ENCODE measurements at regions not wholly inside any gene's neighbourhood (a gene's known extent, or its start where the extent isn't known, plus 50 kb on each side); places are given as distances from the start of the nearest gene placed in this dataset.
"Not testable (repeated sequence)": the region's sequence is repeated elsewhere in the genome, so short reads cannot be mapped to it uniquely, and the experiment has no call there.

- TF ChIP-seq SP1 (IDR thresholded peaks at IDR 0.05) (no peak), CTBP1 (IDR thresholded peaks at IDR 0.05; ENCODE audit: borderline replicate concordance) (no peak), BHLHE40 (IDR thresholded peaks at IDR 0.05; ENCODE audit: borderline replicate concordance) (no peak), NFRKB (IDR thresholded peaks at IDR 0.05) (no peak), HDGF (IDR thresholded peaks at IDR 0.05; ENCODE audit: borderline replicate concordance) (no peak), ARNT (IDR thresholded peaks at IDR 0.05) (no peak), LEF1 (IDR thresholded peaks at IDR 0.05; ENCODE audit: borderline replicate concordance) (no peak), FOXA1 (IDR thresholded peaks at IDR 0.05) (no peak), TARDBP (IDR thresholded peaks at IDR 0.05) (no peak), SUZ12 (IDR thresholded peaks at IDR 0.05) (no peak), L3MBTL2 (conservative IDR thresholded peaks at IDR 0.05) (no peak), ZNF384 (IDR thresholded peaks at IDR 0.05) (no peak), FOXM1 (IDR thresholded peaks at IDR 0.05; ENCODE audit: borderline replicate concordance) (no peak), FOXK2 (IDR thresholded peaks at IDR 0.05) (no peak), ELF4 (IDR thresholded peaks at IDR 0.05) (no peak)
- DNase-seq (ENCODE audit: extremely low spot score): no peak
- CTCF ChIA-PET: no interaction called here
- POLR2A ChIA-PET: no interaction called here
Observed at GRCh38 chr2:13308989-13309388, 592.3 kb downstream of the TRIB2 start.

- CTCF ChIA-PET: no interaction called here
- TF ChIP-seq HDGF (IDR thresholded peaks at IDR 0.05; ENCODE audit: borderline replicate concordance): no peak
- TF ChIP-seq FOXA1 (IDR thresholded peaks at IDR 0.05): no peak
- no peak for TF ChIP-seq PKNOX1 (IDR thresholded peaks at IDR 0.05)
- TF ChIP-seq SUZ12 (IDR thresholded peaks at IDR 0.05): no peak
- no peak for TF ChIP-seq FOXK2 (IDR thresholded peaks at IDR 0.05)
- no peak for TF ChIP-seq NFRKB (IDR thresholded peaks at IDR 0.05)
- POLR2A ChIA-PET: no interaction called here
- no peak for DNase-seq (ENCODE audit: extremely low spot score)
Observed at GRCh38 chr2:13332060-13332459, 615.3 kb downstream of the TRIB2 start.

GRCh38 chr2:13334071-13334470 lies 617.3 kb downstream of the TRIB2 start:
- POLR2A ChIA-PET; CTCF ChIA-PET; DNase-seq (ENCODE audit: extremely low spot score): not testable (repeated sequence)

- POLR2A ChIA-PET: no interaction called here
- CTCF ChIA-PET: no interaction called here
- TF ChIP-seq FOXA1 (IDR thresholded peaks at IDR 0.05): no peak
- TF ChIP-seq PKNOX1 (IDR thresholded peaks at IDR 0.05): no peak
- TF ChIP-seq TARDBP (IDR thresholded peaks at IDR 0.05): no peak
- TF ChIP-seq HDGF (IDR thresholded peaks at IDR 0.05; ENCODE audit: borderline replicate concordance): no peak
- no peak for TF ChIP-seq BHLHE40 (IDR thresholded peaks at IDR 0.05; ENCODE audit: borderline replicate concordance)
- TF ChIP-seq ELF4 (IDR thresholded peaks at IDR 0.05): no peak
- TF ChIP-seq L3MBTL2 (conservative IDR thresholded peaks at IDR 0.05): no peak
- TF ChIP-seq SUZ12 (IDR thresholded peaks at IDR 0.05): no peak
- TF ChIP-seq CTBP1 (IDR thresholded peaks at IDR 0.05; ENCODE audit: borderline replicate concordance): no peak
- no peak for TF ChIP-seq ZNF384 (IDR thresholded peaks at IDR 0.05)
- no peak for DNase-seq (ENCODE audit: extremely low spot score)
Observed at GRCh38 chr2:13334545-13334944, 617.8 kb downstream of the TRIB2 start.

- DNase-seq (ENCODE audit: extremely low spot score): no peak
- POLR2A ChIA-PET: no interaction called here
- TF ChIP-seq ARNT (IDR thresholded peaks at IDR 0.05) (no peak), BHLHE40 (IDR thresholded peaks at IDR 0.05; ENCODE audit: borderline replicate concordance) (no peak), ELF4 (IDR thresholded peaks at IDR 0.05) (no peak), FOXA1 (IDR thresholded peaks at IDR 0.05) (no peak), PKNOX1 (IDR thresholded peaks at IDR 0.05) (no peak), SP1 (IDR thresholded peaks at IDR 0.05) (no peak), CTBP1 (IDR thresholded peaks at IDR 0.05; ENCODE audit: borderline replicate concordance) (no peak), FOXK2 (IDR thresholded peaks at IDR 0.05) (no peak), ZNF384 (IDR thresholded peaks at IDR 0.05) (no peak), SUZ12 (IDR thresholded peaks at IDR 0.05) (no peak), LEF1 (IDR thresholded peaks at IDR 0.05; ENCODE audit: borderline replicate concordance) (no peak), NFRKB (IDR thresholded peaks at IDR 0.05) (no peak), FOXM1 (IDR thresholded peaks at IDR 0.05; ENCODE audit: borderline replicate concordance) (no peak), TARDBP (IDR thresholded peaks at IDR 0.05) (no peak), HDGF (IDR thresholded peaks at IDR 0.05; ENCODE audit: borderline replicate concordance) (no peak), L3MBTL2 (conservative IDR thresholded peaks at IDR 0.05) (no peak)
- CTCF ChIA-PET: no interaction called here
Observed at GRCh38 chr2:13335862-13336535, 619.3 kb downstream of the TRIB2 start.

GRCh38 chr2:13351068-13351467 lies 634.3 kb downstream of the TRIB2 start:
- DNase-seq (ENCODE audit: extremely low spot score): no peak
- TF ChIP-seq FOXK2 (IDR thresholded peaks at IDR 0.05): no peak
- TF ChIP-seq BHLHE40 (IDR thresholded peaks at IDR 0.05; ENCODE audit: borderline replicate concordance): no peak
- TF ChIP-seq HDGF (IDR thresholded peaks at IDR 0.05; ENCODE audit: borderline replicate concordance): no peak
- no peak for TF ChIP-seq L3MBTL2 (conservative IDR thresholded peaks at IDR 0.05)
- TF ChIP-seq ZNF384 (IDR thresholded peaks at IDR 0.05): no peak
- no peak for TF ChIP-seq NFRKB (IDR thresholded peaks at IDR 0.05)
- no peak for TF ChIP-seq ELF4 (IDR thresholded peaks at IDR 0.05)
- no peak for TF ChIP-seq LEF1 (IDR thresholded peaks at IDR 0.05; ENCODE audit: borderline replicate concordance)
- no peak for TF ChIP-seq FOXA1 (IDR thresholded peaks at IDR 0.05)
- TF ChIP-seq TARDBP (IDR thresholded peaks at IDR 0.05): no peak
- TF ChIP-seq PKNOX1 (IDR thresholded peaks at IDR 0.05): no peak
- no peak for TF ChIP-seq FOXM1 (IDR thresholded peaks at IDR 0.05; ENCODE audit: borderline replicate concordance)
- no peak for TF ChIP-seq SP1 (IDR thresholded peaks at IDR 0.05)
- TF ChIP-seq CTBP1 (IDR thresholded peaks at IDR 0.05; ENCODE audit: borderline replicate concordance): no peak
- TF ChIP-seq SUZ12 (IDR thresholded peaks at IDR 0.05): no peak
- TF ChIP-seq ARNT (IDR thresholded peaks at IDR 0.05): no peak
- ChIA-PET POLR2A (no interaction called here), CTCF (no interaction called here)

Measured in HEK293T (cell line).